HG03469 (cell line): ENCODE measurements at regions not wholly inside any gene's neighbourhood (a gene's known extent, or its start where the extent isn't known, plus 50 kb on each side); places are given as distances from the start of the nearest gene placed in this dataset.
"Not testable (repeated sequence)": the region's sequence is repeated elsewhere in the genome, so short reads cannot be mapped to it uniquely, and the experiment has no call there.

Experiments
- ATAC-seq: cut with Tn5 transposase; IDR thresholded peaks from one replicate; pipeline ENCODE4 v1.9.1; 2021; ENCODE audit warnings: mild to moderate bottlenecking, moderate library complexity, moderate number of reproducible peaks; ENCODE audit not compliant: unreplicated experiment

DNA sequence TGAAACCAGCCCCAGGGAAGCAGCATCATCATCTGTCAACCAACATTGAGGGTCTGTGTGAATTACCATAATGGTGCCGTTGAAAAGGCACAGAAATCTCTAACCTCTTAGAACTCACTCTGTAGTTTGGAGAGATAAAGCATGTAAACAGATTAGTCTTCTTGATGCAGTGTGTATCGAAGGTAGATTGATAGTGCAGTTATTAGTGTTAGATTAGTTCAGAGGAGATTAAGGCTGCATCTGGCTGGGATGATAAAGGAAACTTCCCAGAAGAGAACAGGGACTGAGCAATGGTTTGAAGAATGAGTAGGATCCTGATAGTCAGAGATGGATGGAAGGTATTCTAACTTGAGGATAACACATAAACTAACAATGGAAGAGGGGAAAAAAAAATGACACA lies 651.5 kb downstream of the TLE1 start:
- no peak for ATAC-seq

DNA sequence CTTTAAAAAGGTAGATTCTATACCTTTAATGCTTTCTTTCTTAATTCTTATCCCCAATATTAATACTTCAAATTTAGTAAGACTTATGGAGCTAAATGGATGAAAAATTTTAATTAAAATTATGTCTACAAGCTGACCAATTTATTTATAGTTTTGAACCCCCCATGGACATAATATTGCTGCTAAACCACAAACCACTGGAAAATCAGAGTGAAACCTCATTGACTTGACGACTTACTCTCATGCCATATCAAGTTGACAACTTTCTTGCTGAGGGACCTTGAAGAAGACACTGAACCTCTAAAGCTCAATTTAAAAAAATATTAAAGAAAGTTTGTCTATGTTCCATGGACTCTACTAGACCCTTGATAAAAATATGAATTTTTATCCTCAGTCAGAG lies 653.7 kb downstream of the TLE1 start:
- no peak for ATAC-seq

DNA sequence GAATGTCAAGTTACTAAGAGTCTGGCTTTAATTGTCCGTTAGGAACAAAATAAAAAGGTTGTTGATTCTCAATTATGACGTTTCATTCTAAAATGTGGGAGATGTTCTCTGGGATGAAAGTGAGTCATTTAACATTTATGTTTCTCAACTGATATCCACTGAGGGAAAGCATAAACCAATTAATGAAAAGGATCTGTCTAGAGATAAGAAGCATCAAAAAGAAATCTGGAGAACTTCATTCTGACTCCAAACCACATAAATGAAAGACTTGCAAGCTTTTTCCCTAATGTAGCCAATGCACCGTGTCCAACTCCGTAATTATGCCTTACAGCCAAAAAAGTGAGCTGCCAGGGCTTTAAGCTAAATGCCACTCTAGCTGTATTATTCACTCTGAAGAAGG lies 654.2 kb downstream of the TLE1 start:
- ATAC-seq = no peak

GRCh38 chr9:81032831-81033230 lies 656.5 kb downstream of the TLE1 start:
- ATAC-seq = no peak

DNA sequence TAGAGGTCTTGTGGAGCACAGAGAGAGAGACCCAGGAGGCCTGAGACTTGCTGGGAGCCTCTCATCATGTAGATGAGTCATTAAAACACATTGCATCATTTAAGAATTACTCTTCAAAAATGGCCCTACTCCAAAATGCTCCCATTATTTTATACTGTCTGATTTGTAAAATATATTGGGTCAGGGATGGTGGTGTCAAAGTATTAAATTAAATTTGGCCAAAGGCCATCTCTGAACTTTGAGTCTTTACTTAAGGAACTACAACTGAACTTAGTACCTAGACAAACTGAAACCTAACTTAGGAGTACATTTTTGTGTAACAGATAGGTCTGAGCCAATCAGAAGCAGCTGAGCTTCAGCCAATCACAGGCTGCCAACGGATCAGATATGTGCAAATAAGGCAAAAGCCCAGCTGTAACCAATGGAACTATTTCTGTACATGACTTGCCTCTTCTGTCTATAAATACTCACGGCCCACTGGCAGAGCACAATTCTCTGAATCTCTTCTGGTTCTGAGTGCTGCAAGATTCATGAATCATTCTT lies 657.2 kb downstream of the TLE1 start:
- no peak for ATAC-seq

DNA sequence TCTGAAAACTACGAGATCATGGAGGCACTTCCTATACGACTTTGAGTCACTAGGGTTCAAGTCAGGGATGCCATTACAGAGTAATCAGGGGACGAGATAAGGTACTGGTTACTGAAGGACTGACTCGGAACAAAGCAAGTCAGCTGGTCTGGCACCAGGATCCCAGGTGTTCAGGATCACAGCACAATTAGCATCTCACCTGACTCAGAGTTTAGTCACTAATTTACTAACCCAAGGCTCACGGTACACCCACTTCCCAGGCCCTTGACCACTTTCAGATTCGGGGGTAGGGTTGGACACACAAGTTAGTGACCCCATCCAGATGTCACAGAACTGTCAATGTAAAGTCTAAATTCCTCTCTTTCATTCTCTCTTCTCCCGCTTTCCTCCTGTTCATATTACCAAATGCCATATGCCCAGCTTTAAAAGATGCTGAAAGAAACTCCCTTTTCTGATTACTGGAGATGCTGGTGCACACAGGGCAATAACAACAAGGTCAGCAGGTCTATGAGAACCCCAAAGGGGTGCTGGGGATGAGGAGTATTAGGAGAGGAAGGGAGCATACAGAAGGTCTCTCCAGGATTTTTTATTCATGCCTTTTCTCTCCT lies 657.8 kb downstream of the TLE1 start:
- no peak for ATAC-seq

GRCh38 chr9:81030027-81030426 lies 659.3 kb downstream of the TLE1 start:
- ATAC-seq = no peak

DNA sequence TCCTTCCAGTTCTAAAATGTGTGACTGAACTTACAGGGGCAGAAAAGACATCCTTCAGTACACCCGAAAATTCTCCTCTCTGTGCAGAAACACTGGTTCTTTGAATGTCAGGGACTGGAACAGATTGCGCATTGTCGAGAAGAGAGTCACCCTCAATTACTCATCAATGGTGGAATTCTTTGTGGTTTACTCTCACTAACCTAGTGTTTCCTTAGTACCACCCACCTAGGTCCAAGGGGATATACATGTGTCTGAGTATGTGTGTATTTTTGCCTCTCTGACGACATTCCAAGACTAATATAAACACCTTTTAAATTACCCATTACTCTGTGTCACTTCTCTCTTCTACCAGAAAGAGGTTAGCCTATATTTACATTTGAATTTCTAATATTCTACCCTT lies 660.8 kb downstream of the TLE1 start:
- ATAC-seq = no peak

DNA sequence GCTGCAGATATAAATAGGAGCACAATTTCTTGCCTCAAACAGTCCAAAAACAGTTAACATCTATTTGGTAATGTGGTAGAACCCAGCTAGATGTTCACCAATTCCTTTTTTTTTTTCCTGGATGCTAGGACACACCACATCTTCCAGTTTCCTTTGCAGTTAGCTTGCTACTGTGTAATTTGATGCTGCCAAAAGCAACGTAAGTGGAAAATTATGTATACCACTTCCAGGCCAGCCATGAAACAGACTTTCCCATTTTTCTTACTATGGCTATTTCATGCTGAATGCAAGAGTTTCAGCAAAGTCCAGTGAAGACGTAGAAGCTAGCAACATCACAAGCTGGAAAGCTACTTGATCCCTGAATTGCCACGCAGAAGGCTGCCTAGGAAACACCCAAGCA lies 667.2 kb downstream of the TLE1 start:
- no peak for ATAC-seq

- not testable (repeated sequence) for ATAC-seq
Measured at GRCh38 chr9:81014945-81015344, 674.4 kb downstream of the TLE1 start.

DNA sequence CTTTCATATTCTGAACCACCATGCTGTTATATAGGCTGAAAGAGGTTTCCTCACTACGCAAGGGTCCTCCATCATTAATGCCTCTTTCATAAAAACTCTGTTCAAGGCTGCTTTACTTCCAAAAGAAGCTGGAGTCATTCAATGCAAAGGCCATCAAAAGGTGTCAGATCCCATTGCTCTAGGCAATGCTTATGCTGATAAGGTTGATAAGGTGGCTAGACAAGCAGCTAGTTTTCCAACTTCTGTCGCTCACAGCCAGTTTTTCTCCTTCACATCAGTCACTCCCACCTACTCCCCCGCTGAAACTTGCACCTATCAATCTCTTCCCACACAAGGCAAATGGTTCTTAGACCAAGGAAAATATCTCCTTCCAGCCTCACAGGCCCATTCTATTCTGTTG lies 676.2 kb downstream of the TLE1 start:
- not testable (repeated sequence) for ATAC-seq

GRCh38 chr9:81002906-81003305 lies 686.4 kb downstream of the TLE1 start:
- ATAC-seq = no peak

DNA sequence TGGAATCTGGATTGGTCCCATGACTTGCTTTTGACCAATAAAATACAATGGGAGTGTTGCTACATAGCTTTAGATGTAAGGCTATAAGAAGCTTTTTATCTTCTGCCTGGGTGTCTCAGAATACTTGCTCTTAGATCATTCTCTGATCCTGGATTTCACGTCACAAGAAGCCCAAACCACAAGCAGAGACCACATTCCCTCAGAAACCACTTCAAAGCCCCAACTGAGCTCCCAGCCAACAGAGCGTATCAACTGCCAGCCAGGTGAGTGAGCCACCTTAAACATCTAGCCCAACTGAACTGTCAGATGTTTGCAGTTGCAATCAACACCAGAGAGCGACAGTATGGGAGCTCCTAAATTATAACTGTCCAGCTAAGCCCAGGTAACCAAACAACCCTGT lies 687.1 kb downstream of the TLE1 start:
- ATAC-seq = no peak

DNA sequence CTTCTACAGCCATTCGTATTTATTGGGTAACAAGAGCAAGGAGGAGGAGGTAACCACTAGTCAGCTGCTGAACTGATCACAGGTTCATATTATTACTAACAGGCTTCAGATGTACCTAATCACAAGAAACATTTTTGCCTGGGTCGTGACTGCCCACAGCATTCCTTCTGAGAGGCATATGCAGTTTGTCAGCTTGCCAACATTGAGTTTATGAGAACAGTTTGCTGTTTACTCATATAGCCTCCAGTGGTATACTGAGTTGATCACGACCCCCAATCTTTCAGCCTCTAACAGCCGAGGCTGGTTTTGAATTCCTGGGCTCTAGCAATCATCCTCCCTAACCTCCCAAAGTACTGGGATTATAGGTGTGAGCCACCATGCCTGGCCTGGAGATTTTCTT lies 693.6 kb downstream of the TLE1 start:
- ATAC-seq = no peak

DNA sequence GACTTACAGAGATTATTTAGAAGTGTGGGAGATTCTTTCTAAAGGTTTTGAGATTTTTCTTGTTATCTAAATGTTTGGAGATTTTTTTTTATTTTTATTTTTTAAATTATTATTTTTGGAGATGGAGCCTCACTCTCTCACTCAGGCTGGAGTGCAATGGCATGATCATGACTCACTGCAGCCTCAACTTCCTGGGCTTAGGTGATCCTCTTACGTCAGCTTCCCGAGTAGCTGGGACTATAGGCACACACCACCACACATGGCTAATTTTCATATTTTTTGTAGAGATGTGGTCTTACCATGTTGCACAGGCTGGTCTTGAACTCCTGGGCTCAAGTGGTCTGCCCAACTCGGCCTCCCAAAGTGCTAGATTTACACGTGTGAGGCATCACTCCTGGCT lies 694.5 kb downstream of the TLE1 start:
- no peak for ATAC-seq

DNA sequence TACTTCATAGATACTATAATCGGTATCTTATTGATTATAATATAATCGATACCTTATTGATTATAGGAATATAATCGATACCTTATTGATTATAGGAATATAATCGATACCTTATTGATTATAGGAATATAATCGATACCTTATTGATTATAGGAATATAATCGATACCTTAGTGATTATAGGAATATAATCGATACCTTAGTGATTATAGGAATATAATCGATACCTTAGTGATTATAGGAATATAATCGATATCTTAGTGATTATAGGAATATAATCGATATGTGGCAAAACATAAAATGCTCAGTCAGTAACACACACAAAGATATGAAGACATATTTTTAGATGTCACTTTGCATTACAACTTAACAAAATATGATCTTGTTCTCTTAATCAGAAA lies 703.8 kb downstream of the TLE1 start:
- ATAC-seq = not testable (repeated sequence)

DNA sequence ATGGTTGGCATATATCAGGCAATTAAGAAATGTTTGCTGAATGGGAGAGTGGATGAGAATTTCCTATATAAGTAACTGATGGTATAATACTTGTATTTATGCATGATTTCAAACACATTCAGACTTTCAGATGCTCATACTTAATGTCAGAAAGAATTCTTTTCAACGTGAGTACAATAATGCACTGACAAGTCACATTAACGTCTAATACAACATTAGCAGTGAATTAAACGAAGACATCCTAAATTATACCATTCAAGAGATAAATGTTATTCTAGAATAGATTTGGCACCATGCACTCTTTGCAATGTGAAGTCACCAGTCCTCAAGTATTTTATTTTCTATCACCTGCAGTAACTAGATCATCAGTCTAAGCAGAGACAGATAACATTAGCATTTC lies 712.9 kb downstream of the TLE1 start:
- ATAC-seq = no peak

- ATAC-seq = not testable (repeated sequence)
Measured at GRCh38 chr9:80970377-80970776, 719.0 kb downstream of the TLE1 start.

GRCh38 chr9:80968611-80969010 lies 720.7 kb downstream of the TLE1 start:
- ATAC-seq = no peak

DNA sequence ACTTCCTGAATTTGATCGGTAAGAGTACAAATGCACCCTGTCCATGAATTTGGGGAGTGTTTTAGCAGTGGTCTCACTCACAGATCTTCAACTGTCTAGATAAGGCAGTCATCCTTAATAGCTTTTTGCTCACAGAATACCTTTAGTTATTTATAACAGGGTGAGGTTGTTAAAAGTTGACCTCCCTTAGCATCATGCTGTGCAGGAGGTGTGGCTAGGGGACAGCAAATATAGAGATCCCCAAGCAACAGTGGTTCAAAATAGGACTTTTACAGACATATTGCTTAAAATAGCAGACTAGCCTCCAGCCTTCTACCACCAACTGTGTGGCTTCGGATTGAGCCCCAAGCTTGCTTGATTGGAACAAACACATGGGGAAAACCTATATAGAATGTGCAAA lies 724.4 kb downstream of the TLE1 start:
- ATAC-seq = no peak

GRCh38 chr9:80964374-80964773 lies 725.0 kb downstream of the TLE1 start:
- ATAC-seq = no peak

GRCh38 chr9:80957801-80958200 lies 731.5 kb downstream of the TLE1 start:
- ATAC-seq = no peak

DNA sequence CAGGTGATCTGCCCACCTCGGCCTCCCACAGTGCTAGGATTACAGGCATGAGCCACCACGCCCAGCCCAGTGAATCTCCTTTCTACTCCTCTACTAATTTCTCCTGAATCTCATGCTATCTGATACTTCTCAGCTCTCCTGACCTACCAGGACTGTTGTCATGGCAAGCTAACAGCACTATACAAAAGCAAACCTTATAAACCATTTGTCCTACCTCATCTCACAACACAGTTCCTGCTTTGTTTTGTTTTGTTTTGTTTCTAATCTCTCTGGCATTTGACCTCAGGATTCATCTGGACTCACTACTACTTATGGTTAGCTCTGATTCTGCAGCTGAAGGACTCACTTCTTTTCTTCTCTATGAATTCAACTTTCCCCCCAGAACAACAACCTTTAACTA lies 734.8 kb downstream of the TLE1 start:
- ATAC-seq = no peak
